GM23338 (cell line): ENCODE measurements at regions not wholly inside any gene's neighbourhood (a gene's known extent, or its start where the extent isn't known, plus 50 kb on each side); places are given as distances from the start of the nearest gene placed in this dataset.

Experiments
- CREB1 ChIP-seq: fragments of 250-450 bp; sonication (Bioruptor Pico); IDR thresholded peaks from 2 replicates; pipeline ENCODE4 v1.5.0; 2020; ENCODE audit warnings: low read depth, mild to moderate bottlenecking, moderate library complexity
- CTCF ChIP-seq, 2 experiments: fragments of 200-600 bp in 1 of 2; sonication (generic) in 1 of 2; conservative IDR thresholded peaks; 2 replicates each; pipeline versions ENCODE4 v1.5.1 to v1.6.1; 2016 to 2017; ENCODE audit warnings: antibody characterized with exemption in 2 of 2, low read depth in 2 of 2, mild to moderate bottlenecking in 2 of 2, moderate library complexity in 1 of 2
- EZH2 ChIP-seq: fragments of 200-600 bp; sonication (generic); IDR thresholded peaks from one replicate; pipeline ENCODE4 v1.8.0; 2017; ENCODE audit warnings: antibody characterized with exemption, mild to moderate bottlenecking, low read depth; ENCODE audit not compliant: unreplicated experiment
- EZH2phosphoT487 ChIP-seq: fragments of 200-600 bp; sonication (generic); IDR thresholded peaks from one replicate; pipeline ENCODE4 v1.8.1; 2018; ENCODE audit warnings: antibody characterized with exemption; ENCODE audit not compliant: unreplicated experiment
- POLR2AphosphoS5 ChIP-seq: IDR thresholded peaks from 2 replicates; pipeline ENCODE4 v1.6.1; 2016; ENCODE audit warnings: antibody characterized with exemption, low read depth
- REST ChIP-seq: IDR thresholded peaks from one replicate; pipeline ENCODE4 v1.6.1; 2018; ENCODE audit warnings: antibody characterized with exemption; ENCODE audit not compliant: unreplicated experiment
- ZNF331 ChIP-seq: fragments of 250-450 bp; sonication (Bioruptor Pico); IDR thresholded peaks from 2 replicates; pipeline ENCODE4 v1.5.0; 2020; ENCODE audit warnings: low read depth, mild to moderate bottlenecking, moderate library complexity

DNA sequence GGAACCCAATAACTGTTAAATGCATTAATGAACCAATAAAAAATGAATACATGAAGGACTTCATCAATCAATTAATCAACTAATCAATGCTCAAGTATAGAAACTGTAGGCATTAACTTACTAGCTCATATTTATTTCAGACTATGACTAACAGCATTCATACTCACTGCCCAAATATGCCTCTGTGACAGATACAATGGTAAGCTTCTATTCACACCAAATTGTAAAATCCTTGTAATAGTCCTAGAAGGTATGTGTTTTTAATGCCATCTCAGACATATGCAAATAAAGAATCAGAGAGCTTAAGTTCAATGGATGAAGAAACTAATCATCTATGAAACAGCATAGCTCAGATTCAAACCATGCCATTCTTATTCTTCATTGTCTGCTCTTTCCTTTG lies 1253.6 kb upstream of the TENM4 start:
- TF ChIP-seq CTCF (conservative IDR thresholded peaks at IDR 0.05; ENCODE audit: low read depth in 2 of 2) (no peak), POLR2AphosphoS5 (no peak), EZH2 (no peak), EZH2phosphoT487 (no peak), REST (no peak), ZNF331 (CRISPR knock-in tag) (no peak), CREB1 (CRISPR knock-in tag) (no peak)
